Superior temporal gyrus (tissue), 1 donor: ENCODE measurements at regions not wholly inside any gene's neighbourhood (a gene's known extent, or its start where the extent isn't known, plus 50 kb on each side); places are given as distances from the start of the nearest gene placed in this dataset.

Experiments used
- DNase-seq: peaks from one replicate; pipeline ENCODE4 v3.0.0-alpha.2; 2016; ENCODE audit errors: extremely low spot score

DNA sequence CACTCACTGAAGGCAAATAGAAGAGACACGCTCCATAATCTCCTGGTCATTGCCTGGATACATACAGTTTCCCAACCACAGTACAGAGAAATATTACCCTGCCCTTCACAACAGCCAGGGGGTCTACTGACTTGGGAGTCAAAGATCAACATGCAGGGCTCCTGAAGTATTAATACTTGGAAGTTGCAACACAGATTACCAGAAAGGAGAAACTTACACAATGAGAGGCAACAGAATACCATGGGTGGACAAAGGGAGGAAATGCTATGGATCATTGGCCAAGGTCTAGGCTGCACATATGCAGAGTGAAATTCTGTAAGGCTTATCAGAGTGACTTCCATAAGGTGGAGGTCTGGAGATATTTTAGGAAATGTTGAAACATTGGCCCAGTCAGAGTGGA lies 267.9 kb upstream of the FAT3 start:
- DNase-seq, result no peak

DNA sequence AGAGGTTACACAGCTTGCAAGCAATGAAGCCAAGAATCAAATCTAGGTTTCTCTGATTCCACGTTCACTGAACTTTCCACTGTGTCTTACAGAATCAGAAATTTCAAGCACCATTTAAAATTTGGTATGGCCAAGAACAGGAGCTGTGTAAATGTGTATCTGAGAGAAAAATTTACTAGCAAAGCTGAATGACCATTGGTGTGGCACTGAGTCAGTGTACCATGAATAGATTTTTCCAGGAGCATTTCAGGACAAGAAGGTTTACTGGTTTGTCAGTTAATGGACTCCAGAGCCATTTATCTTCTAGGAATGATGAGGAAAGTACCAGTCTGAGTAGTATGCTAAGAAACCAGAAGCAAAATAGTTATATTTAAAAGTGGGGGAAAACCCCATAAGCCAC lies 269.4 kb upstream of the FAT3 start:
- DNase-seq, result no peak

DNA sequence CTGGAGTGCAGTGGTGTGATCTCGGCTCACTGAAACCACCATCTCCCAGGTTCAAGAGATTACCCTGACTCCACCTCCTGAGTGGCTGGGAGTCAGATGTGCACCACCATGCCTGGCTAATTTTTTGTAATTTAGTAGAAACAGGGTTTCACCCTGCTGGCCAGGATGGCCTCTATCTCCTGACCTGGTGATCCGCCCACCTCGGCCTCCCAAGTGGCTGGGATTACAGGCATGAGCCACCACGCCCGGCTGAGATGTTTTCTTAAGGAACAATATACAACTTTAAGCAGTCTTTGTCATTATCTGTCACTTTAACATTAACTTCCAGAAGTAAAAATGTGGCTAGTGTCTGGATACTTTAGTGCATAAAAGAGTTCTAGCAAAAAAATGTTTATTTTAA lies 272.6 kb upstream of the FAT3 start:
- DNase-seq, result no peak

DNA sequence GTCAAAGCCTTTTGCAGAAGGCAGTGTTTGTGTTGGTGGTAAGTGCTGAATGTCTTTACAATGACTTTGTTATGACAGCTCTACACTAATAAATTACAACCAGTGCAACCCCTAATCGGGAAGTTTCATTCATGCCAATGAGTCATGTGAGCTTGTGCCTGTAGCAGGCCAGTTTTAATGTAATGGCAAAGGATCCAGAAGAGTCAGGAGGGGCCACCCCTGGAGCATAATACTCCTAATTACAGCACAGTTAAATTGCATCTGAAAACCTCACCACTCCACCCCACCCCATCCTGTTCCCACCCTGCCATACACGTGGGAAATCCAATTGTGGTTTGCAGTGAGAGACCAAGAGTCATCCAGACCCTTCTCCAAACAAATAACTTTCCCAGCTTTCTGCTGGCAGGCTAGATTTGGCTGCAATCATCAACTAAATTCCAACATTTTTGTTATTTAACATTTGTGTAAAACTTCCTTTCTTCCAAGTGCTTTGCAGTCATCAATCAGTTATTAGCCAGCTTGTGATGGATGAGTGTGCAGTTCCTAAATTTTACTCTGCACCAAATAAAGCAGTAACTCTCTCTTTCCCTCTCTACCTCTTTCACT lies 277.3 kb upstream of the FAT3 start:
- no peak for DNase-seq

DNA sequence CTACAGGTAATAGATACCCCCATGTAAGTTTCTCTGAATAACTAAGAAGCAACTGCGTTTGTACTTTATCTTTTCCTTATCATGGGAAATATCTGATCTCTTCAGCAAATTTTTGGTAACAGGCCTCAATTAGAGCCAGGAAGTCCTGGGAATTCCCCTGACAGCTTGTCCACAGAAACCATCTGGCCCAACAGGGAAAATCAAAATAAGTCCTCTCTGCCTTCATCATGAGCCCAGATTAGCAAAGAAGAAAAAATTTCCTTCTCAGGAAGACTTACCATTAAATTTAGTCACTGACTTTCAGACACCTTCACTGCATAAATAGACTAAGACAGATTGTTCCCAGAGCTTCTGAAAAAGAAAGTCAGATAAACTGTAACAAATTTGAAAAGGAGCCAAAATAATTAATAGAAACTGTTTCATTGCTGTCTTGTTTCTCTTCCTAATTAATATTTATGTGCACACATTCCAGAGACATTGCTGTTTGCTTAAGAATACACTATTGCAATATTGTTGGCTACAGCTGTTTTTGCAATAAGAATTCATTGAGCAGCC lies 278.1 kb upstream of the FAT3 start:
- peak; percentile 34 for DNase-seq

DNA sequence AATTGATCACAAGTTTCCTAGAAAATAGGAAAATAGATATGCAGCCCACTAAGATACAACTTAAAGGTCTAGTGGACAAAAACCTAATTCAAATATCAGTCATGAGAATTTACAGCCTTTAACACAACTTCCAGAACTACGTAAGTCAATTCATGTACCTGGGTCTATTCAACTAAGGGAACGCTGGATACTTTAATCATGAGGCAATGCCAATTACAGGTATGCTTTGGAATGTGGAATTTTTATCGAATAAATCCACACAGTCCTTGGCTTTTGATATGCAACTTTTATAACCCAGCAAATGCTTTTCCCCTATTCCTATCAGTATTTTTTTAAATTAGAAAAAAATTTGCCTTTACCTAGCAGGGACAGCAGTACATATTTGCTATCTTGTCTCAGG lies 289.5 kb upstream of the FAT3 start:
- DNase-seq, result no peak

DNA sequence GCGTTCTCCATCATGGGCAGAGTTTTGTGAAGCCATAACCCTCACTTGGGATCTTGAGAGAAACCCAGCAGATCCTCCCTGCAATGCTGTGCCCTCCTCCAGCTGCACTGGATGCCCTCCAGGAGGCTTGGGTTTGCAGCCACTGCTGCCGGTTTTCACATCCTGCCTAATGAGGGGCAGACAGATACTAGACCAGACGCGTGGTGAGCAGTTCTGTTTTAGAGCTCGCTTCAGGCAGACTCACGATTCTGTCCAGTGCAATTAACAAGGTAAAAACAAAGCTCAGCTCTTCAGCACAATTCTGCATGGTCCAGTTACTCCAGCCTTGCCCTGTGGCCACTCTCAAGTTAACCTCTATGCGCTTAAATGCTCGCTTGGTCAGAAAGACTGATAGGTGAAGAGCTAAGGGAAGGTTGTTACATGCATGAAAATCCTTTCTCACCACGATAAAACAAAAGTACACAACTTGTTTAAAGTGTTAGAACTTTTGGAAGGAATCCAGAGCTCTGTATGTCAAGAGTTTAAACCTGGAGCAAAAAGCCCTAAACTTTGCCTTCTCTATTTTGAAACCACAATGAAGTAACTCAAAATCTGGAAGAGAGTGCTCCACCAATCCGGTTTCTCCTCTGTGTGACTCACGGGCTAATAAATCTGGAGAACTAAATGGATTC lies 292.3 kb upstream of the FAT3 start:
- no peak for DNase-seq

DNA sequence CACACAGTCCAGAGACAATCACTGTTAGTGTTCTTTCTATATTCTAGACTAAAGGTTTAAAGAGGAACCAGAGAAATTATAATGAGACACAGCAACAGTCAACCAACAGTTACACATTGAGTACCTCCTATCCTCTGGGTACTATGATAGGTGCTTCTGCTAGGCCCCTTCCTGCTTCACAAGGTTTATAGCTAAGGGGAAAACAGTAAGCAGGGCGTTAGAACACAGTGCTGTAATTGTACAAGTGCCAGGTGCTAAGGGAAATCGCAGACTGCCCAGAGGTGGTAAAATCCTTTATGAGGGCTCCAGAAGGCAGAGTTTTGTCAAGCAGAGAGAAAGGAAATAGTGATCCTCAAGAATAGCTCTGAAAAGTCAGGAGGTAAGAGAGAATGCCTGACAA lies 297.2 kb upstream of the FAT3 start:
- DNase-seq, result no peak

DNA sequence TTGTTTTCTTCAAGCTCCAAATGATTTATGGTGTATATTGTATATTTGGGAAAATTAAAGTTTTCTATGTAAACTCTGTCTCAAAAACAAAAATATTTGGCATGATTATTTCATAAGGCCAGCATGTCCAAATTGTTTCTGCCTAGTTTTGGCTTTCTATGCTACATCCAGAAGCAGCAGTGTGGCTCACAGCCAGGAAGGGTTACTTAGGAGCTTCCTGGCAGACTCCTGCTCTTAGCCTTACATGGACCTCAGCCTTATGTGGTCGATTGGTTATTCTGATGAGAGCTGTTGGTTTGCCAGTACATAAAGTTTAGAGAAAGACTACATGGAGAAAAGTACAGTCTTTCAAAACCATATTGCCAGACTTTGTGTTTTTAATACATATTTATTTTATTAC lies 297.7 kb upstream of the FAT3 start:
- no peak for DNase-seq

DNA sequence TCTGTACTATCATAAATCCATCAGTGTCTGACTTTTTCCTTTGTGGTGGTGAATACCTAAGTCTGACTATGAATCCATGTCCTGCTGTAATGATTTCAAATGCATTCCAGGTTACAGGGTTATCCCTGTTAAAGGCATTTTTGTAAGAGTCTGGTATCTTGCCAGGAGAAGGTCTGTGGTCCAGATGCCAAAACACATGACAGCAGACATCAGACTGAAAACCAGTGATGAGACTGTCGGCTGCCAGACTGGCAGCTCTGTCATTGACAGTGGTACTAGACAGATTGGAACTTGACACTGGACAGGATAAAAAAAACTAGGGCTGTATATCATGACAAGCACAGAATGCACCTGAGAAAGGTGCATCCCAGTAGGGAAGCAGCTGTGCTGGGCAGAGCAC lies 301.8 kb upstream of the FAT3 start:
- DNase-seq, result no peak

DNA sequence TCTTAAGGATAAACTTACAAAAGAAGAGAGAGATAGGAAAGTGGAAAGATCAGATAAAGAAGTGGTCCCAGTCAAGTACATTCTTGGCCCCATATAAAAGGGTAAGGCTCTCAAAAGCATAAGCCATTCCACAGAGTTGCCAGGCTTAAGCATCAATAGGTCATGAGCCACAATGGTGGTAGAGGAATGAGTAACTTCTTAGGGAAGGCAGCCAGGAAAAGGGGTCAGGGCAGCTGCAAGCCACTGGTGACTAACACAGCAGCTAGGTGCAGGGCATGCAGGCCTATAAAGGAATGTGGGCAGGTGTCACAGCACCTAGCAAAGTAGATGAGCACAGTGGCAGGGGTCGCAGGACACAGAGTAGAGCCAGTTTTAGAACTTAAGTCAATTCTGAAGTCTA lies 302.6 kb upstream of the FAT3 start:
- no peak for DNase-seq

DNA sequence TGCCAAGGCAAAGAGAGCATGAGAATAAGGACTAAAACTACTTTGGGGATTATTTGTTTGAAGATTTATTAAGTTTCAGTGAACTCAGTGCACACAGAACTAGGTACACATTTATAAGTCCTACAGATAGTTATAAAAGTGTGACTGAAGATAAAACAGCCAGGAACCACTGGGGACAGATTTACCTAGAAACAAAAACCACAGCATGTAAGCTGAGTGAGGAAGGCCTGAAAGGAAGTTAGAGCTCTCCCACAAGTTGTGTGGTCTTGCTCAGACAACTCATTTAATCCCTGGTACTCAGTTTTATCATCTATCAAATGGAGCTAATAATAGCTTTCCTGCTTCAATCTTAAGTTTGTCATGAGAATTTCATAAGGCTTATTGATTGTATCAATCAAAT lies 311.2 kb upstream of the FAT3 start:
- no peak for DNase-seq

DNA sequence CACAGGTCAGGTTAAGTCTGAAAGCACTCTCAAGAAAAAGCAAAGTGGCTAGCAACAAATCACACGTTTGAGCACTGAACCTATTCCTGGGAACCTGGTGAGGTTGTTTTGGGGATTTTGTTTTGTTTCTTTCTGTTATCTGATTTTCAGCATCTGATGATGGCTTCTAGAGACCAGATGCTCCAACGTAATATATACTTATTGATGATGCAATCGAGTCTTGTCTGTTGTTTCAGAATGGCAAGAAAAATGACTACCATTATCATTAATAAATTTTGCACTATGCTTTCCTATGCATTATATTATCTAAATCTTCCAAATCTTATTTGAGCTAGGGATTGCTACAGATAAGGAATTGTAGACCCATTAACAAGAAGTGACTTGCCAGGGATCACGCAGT lies 312.3 kb upstream of the FAT3 start:
- DNase-seq, result no peak

DNA sequence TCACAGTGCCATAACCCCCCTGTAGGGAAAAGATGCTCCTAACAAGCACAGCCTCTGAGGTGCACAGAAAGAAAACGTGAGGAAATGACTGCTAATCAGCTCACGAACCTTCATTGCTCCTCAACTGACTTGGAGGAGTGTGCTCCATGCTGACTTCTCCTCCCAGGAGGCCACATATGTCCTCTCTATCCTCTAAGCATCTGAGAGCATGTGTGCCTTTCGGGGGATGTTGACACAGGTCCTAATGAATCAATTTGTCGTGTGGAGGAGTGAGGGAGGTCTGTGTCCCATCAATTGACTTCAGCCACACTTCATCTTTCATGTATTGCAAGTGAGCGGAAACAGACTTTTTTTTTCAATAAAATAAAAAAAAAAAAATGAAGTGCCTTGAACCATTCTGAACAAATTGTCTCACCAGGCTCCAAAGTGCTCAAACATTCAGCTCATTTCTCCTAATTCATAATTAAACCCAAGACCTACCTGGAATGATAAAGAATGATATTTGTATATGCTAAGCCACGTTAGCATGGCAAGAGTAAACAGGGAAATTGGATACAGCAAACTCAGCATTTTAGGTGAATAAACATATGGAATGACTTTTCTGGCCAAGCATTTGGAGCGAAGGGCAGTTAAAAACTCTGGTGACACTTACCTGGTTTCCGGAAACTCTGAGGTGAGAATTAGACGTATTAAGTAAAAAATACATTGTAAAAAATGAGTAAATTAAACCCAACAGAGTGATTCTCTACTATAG lies 317.6 kb upstream of the FAT3 start:
- DNase-seq, result no peak

DNA sequence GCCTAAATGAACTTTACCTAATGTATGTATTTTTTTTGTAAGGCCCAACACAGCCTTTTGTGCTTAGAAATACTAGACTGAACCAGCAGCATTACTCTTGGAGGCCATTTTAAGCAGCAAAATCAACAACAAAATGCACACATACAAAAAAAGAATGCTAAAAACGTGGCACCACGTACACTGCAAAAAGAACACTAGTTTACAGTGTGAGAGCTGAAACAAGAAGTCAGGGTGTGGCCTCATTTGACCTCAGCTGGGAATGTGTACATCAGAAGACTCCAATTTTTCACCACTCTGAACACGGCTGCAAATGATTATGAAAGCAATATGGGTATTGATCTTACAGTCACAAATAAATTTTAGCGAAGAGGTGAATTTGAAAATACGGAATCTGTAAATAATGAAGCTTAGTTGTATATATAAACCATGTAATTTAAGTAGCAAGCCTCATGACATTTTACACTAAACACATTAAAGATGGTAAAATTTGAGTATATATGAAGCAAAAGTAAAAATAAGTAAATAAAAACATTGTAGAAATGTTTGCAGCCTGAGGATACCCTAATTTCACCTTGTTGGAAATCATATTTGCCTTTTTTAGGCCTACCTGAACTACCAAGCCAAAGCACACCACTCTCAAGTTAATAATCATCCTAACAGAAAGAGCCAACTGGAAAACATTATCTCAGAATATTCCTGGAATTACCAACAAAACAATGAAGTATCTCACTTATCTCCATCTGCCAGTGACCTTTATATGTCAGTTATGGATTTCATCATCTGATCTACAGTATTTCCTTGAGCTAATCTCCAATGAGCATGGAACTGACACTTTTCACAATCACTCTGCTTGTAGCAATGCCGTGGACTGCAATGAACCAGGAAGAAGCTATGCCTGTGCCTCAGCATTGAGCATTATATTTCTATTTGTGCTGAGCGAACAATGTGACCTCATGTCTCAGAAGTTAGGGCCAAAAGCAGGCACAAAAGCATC lies 319.5 kb upstream of the FAT3 start:
- no peak for DNase-seq

DNA sequence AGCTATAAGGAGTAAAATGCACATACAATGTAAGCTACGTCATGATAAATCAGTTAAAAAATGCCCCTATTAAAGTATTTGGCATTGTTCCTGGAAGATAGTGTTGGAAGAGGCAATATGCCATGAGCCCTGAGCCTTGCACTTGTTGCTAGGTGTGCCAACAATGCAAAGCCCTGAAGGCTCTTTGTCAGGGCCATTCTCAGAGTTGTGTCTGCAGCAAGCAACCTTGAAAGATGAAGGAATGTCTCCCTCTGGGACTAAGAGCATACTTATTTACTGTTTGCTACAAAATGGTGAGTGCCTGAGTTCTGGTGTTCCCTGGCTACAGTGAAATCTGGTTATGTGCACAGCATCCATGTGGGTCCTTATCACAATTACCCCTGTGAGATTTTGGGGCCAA lies 322.3 kb upstream of the FAT3 start:
- DNase-seq, result no peak

DNA sequence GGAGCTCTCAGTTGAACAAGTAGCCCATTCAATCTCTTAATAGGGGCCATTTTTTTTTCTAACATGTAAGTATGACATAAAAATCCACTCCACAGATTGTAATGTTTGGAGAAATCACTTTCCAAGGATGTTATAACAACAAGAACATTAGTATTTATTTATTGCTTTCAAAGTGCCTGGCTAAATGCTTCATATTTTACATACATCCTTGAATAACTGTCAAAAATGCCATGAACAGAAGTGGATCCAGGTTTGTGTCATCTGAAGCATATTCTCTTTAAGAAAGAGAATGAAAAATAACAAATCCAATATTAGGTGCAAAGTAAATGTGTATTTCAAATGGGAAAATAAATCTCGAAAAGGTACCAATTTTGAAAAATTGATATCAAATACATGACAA lies 344.0 kb upstream of the FAT3 start:
- no peak for DNase-seq

DNA sequence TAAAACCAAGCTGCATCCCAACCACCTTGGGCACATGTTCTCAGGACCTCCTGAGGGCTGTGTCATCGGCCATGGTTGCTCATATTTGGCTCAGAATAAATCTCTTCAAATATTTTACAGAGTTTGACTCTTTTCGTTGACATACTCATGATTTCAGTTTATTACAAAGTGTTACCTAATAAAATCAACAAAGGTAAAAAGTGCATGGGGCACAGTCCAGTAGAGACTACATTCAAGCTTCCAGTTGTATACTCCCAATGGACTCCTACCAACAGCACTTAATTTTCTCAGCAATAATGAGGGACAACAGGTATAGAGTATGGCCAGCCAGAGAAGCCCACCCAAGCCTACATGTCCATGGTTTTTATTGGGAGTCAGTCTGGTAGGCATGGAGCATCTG lies 347.9 kb upstream of the FAT3 start:
- no peak for DNase-seq

DNA sequence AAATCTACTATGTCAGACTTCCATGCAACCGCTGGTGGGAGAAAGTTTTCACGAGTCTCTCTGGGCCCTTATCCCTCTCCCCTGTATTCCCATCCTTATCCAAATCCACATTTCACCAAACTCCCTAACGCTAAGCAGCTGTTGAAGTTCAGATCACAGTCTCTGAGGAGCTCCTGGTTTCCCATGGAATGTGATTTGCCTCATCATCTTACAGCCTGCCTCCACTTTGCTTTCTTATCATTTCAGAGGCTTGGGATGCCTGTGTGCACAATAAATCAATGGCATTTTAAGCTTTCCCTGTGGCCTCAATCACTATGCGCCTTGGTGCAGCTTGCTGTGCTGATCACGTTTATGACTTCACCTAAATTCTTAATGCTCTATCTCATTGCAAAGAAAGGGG lies 352.4 kb upstream of the FAT3 start:
- no peak for DNase-seq

DNA sequence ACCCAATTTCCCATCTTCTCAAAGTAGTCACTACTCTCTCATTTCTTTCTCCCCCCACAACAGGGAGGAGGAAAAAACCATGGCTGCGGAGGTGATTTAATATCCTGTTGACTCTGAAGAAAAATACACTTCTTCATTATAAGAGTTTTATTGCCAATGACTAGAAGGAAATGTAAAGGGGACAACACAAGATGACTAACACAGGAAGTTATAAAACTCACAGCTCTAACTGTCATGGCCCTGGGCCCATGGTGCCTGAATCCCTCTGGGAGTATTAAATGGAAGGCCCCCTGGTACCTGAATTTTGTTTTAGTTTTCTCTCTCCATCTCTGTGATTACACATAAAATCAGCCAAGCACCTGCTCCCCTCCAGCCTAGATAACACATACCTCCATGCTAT lies 352.8 kb upstream of the FAT3 start:
- no peak for DNase-seq

DNA sequence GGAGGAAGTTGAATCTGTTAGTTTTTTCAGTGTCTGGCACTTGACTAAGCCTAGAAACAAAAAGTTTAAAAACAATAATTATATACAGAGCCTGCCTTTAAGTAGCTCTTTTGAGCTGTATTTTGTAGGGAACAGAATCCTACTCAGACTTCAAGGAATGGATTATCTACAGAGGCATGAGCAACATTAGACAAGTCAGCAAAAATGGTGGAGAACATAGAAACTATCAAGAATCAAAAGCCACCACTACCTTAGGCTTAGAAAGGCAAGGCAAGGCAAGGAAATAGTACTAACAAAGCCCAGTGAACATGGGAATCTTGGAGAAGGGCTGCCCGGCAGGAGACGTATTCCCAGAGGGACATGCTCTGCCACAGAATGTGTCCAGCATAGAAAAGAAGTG lies 353.6 kb upstream of the FAT3 start:
- no peak for DNase-seq

DNA sequence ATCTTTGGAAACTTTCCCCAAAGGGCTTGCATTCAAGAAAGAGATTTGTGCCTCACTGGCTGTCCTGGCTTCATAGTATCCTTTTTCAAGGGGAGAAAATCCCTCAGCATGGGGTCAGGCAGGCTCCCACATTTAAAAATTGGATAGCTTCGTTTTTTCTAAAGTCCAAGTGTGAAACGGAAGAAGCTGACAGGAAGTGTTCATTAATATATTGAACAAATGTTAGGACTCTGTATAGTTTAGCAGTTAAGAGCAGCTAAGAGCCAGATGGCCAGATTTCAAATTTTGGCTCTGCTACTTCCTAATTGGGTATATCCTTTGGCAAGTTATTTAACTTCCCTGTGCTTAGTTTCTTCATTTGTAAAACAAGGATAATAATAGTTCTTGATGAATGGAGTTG lies 354.9 kb upstream of the FAT3 start:
- no peak for DNase-seq
